ENCODE measurements at regions not wholly inside any gene's neighbourhood (a gene's known extent, or its start where the extent isn't known, plus 50 kb on each side); places are given as distances from the start of the nearest gene placed in this dataset.
"Not testable (repeated sequence)": the region's sequence is repeated elsewhere in the genome, so short reads cannot be mapped to it uniquely, and the experiment has no call there.

DNA sequence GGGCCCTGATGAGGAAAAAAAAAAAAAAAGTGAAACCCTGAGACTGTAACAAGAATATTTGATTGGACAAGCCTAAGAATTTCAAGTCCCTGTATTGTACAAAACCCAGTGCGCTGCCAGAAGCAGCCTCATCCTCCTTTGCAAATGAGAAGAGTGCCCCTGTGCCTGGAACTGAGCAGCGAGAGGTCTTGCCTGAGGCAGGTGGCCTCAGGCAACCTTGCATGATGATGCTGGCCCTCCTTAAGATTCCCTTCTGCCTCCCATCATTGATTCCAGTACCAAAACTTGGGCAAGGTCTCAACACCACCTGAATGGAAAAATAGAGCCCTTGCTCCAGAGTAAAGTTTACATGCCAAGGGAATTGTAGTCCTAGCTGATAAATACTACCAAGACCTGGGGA is 129.6 kb upstream of the RAB4A start:
- DNase-seq: no peak

DNA sequence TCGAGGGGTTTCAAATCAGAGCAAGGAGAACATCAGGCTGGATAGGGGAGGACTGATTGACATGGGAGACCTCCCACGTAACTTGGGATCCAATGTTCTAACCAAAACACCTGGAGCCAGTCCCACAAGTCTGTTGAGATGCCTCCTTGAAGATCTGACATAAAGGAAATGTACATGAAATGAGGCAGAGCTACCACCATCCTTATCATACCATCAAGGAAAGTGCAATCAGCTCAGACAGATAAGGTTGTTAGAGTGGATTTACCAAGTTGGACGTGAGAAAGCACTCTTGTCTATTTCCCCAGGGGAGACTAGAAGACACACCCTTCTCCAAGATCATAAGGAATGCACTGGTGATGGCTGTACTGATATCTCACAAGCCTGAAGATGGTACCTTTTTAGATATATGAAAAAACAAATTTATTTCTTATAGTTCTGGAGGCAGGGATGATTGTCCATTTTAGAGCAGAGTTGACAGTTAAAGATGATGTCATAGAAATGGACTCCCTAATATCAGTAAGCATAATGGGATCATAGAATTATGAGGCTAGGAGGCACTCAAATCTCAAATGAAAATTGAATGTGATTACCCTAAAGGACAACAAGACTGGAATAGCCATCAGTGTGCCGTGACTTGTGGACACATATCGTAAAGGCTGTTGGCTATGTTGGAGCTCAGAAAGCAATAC is 129.1 kb upstream of the RAB4A start:
- no peak for DNase-seq

DNA sequence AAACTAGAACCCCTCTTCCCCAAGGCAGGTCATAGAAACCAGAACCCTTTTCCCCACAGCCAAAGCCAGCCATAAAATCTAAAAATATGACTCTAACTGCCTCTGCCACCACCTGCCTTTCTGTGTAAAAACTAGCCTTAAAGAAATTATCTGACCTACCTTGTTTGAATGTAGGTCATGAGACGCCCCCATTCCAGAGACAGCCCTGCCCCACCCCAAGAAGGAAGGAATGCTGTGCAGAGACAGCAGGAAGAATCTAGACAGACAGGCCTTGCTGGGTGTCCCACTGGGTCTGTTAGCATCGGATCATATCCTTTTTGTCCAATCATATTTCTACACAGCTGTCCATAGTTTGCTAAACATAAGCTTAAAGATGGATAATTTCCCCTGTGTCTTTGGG is 128.4 kb upstream of the RAB4A start:
- no peak for DNase-seq

DNA sequence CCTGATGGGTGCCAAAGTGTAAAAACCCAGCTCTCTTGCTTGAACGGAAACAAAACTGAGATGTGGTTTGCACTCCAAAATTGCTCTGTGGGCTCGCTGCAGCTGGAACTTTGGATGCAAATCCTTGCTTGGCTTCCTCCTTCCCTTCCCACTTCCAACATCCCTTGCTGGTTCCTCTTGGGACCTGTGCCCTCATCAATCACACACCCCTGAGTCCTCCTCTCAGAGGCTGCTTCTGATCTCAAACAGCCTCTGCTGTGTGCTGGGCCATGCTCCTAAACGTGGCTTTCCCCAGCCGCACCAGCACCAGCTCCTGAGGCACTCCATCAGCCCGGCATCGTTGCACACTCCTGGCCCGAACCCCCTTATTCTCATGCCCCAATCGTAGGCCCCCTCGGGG is 124.3 kb upstream of the RAB4A start:
- no peak for DNase-seq

DNA sequence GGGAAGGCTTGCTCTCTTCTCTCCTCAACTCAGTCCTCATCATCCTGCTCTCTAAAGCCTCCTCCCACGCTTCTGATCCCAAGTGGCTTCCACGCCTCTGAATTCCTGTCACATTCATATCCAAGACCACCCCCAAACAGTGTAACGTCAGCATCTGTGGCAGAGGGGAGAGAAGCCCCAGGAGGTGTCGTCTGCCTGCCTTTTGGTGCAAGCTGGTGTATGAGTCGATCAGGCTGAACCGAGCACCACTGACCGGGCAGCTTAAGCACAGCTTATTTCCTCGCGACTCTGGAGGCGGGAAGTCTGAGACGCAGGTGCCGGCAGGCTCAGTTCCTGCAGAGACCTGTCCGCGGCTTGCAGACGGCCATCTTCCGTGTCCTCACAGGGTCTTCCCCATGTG is 123.8 kb upstream of the RAB4A start:
- no peak for DNase-seq

DNA sequence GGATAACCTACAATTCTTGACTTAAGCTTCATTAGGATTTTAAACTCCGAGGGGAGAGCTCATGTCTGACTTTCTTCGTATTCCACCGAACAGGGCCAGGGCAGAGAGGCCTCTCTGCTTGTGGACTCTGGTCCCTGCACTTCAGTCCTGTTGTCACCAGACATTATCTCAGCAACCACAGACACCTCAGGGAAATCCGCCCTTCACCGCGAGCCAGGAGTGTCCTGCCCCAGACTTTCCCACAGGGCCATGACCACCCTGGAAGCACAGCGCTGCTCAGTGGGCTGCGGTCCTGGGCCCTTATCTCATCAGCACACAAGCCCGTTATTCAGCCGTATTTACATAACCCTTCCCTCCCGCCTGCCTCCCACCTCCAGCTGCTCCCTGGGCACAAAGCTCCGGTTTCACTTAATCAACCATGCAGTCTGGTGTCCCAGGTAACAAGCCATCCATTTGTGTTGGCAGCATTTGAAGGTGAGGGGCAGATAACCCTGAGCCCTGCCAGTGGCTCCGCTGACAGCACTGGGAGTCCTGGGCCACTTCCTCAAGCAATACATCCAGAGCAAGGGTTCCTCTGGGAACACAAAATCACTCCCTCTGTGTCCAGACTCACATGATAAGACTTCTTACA is 122.8 kb upstream of the RAB4A start:
- peak; percentile 77 for DNase-seq

DNA sequence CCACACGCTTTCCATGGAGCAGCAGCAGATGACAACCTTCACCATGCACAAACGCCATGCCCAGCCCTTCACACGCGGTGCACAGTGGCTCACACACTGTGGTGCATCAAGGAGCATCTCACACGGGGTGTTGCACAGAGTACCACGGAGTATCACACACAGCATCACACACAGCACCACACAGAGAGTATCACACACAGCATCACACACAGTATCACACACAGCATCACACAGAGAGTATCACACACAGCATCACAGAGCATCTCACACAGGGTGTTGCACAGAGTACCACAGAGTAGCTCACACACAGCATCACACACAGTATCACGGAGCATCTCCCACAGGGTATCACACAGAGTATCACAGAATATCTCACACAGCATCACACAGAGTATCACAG is 122.2 kb upstream of the RAB4A start:
- DNase-seq: no peak

DNA sequence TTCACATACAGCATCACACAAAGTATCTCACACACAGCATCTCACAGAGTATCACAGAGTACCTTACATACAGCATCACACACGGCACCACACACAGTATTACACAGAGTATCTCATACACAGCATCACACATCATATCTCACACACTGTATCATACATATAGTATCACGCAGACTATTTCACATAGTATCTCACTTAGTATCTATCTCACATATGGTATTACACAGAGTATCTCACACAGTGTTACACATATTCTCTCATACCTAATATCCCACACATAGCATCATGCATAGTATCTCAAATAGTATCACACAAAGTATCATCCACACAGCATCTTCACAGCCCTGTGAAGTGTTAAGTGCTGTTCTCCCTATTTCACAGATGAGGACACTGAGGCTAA is 121.5 kb upstream of the RAB4A start:
- DNase-seq: no peak

DNA sequence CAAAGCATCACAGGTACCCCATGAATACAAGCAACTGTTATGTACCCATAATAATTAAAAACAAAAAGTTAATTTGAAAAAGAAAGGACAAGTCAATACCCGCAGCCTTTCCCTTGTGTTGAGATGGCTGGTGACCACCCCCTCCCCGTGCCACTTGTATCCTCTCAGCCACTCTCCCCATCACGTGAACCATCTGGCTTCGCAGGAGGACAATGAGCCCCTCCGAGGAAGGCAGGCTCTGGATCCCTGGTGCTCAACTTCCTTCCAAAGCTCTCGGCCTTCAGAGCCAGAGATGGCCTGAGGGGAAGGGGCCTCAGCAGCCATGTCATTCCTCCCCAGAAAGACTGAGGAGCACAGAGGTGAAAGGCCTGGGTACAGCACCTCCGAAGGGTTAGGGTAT is 120.4 kb upstream of the RAB4A start:
- DNase-seq: no peak

DNA sequence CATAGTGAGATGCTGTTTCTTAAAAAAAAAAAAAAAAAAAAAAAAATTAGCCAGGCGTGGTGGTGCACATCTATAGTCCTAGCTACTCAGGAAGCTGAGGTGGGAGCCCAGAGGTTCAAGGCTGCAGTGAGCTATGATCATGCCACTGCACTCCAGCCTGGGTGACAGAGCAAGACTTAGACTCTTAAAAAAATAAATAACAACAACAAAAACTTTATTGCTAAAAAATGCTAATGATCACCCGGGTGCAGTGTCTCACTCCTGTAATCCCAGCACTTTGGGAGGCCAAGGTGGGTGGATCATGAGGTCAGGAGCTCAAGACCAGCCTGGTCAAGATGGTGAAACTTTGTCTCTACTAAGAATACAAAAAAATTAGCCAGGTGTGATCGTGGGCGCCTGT is 119.5 kb upstream of the RAB4A start:
- not testable (repeated sequence) for DNase-seq

DNA sequence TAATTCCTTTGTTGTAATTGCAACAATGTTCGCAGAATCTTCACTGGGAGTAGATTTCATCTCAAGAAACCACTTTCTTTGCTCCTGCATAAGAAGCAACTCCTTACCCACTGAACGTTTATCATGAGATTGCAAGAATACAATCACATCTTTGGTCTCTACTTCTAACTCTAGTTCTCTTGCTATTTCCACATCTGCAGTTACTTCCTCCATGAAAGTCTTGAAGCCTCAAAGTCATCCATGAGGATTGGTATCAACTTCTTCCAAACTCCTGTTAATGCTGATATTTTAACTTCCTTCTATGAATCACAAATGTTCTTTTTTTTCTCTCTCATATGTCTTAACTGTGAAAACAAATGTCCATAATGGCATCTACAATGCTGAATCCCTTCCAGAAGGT is 118.6 kb upstream of the RAB4A start:
- no peak for DNase-seq

DNA sequence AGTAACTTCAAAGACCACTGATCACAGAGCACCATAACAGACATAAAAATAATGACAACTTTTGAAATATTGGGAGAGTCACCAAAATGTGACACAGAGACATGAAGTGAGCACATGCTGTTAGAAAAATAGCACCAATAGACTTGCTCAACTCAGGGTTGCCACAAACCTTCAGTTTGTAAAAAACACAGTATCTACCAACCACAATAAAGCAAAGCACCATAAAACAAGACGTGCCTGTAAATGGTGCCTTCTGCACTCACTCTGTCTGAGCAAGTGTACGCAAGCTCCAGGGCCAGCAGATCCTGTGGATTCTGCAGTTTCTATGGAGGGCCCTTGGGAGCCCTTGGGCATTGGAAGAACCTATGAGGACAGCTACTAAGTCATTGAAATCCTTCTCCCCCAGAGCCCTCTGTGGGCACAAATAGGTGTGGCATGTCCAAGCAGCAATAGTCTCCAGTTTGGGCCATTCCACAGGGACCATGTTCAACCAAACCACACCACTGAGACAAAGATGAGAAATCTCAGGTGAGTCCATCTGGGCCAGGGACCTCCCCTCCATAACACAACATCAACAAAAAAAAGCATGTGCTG is 116.9 kb upstream of the RAB4A start:
- no peak for DNase-seq

DNA sequence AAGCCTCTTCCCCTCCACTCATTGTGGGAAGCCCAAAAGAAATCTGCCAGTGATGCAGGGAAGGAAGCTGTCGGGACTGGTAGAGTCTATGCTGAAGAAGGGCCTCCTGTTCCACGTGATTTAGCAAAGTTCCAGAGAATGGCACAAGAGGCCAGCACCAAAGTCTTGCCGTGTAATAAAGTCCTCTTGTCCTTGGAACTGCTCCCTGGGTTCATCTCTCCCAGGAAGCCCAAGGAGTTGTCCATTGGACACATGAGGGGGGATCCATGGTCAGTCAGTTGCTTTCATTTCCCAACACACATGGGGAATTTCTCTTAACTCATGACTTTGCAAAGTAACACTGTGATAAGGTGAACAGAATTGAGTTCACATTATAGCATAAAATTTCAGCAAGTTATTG is 116.1 kb upstream of the RAB4A start:
- DNase-seq: no peak

DNA sequence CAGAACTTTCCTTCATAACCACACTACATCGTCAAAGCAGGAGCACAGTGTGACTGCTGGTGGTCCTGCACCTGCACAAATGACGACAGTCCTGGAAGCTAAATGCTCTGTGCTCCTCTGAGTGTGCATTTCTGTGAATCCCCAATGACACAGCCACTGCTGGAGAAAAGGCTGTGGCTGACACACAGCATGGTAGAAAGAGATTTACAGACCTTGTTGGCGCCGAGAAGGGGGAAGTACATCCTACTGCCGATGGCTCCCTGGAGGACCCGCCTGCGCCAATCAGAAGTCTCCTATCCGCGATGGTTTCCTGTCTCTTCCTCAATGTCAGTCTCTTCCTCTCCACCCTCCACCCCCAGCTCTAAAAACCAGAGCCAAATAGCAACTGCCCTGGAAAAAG is 115.4 kb upstream of the RAB4A start:
- DNase-seq: no peak

DNA sequence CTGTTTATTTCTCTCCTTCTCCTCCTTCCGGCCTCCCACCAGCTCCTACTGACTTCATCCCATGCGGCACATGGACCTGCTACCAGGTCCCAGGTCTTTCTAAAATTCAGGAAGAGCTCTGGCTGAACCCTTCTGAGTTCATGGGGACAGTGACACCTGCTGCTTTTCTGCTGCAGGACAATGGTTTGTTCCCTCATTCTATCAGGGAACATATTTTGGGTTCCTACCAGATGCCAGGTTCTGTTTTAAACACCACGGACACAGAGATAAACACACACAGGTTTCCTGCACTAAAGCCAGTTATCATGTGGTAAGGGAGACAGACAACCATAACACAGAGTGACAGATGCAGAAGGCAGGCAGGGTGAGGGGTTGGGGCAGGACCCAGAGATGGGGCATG is 114.0 kb upstream of the RAB4A start:
- DNase-seq: peak; percentile 37

DNA sequence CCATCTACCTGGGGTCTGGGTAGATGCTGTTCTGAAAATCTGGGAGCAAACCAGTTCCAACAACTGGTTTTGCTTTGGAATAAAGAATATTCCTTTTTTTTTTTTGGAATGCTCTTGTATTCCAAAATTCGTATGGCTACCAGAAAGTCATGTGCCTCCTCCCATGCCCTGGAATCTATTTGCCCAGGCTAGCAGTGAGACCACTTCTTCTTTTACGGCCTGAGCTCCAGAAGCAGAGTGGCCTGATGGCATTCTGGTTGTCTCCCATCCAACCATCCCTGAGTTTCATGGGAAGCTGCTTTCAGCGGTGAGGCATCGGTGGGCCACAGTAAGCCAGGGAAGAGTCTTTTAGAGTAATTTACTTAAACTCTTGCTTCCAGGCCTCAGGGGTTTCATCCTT is 113.4 kb upstream of the RAB4A start:
- DNase-seq: no peak

DNA sequence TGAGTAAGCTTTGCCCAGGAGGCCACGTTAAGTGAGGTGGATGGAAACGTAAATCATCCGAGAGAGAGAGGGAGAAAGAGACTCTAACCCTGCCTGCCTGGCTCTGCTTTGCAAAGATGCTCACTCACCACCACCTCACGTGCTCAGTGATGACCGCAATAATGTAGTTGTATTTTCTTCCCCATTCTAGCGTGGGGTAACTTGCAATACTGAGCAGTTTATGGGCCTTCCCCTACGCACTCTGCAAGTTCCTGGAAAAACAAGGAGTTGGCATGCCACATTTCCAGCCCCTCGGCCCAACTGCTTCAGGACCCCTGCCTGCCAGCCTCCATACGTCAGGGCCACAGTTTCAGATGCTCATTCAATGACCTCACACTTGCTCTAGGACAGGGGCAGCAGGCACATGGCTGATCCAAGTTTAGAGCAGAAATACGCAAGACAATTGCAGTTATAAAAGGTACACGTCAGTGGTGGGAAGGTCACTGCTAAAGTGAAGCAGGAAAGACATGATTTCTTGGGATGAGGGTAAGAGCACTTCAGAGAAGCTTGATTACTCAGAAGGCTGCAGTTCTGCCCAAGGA is 112.5 kb upstream of the RAB4A start:
- DNase-seq: no peak

DNA sequence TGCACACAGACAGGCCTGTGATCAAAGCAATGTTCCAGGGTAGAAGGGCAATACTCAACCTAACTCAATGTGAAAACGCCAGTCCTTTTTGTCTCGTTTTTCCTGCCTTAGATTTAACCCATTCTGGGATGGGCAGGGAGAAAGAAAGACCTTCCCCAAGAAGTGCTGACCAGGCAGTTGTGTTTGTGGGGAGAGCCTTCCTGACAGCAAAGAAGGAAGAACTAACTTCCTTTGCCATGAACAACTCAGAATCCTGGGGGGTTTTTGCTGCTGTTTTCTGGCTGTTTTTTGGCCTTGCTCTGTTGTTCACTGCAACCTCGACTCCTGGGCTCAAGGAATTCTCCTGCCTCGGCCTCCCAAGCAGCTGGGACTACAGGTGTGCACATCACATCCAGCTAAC is 112.0 kb upstream of the RAB4A start:
- no peak for DNase-seq

DNA sequence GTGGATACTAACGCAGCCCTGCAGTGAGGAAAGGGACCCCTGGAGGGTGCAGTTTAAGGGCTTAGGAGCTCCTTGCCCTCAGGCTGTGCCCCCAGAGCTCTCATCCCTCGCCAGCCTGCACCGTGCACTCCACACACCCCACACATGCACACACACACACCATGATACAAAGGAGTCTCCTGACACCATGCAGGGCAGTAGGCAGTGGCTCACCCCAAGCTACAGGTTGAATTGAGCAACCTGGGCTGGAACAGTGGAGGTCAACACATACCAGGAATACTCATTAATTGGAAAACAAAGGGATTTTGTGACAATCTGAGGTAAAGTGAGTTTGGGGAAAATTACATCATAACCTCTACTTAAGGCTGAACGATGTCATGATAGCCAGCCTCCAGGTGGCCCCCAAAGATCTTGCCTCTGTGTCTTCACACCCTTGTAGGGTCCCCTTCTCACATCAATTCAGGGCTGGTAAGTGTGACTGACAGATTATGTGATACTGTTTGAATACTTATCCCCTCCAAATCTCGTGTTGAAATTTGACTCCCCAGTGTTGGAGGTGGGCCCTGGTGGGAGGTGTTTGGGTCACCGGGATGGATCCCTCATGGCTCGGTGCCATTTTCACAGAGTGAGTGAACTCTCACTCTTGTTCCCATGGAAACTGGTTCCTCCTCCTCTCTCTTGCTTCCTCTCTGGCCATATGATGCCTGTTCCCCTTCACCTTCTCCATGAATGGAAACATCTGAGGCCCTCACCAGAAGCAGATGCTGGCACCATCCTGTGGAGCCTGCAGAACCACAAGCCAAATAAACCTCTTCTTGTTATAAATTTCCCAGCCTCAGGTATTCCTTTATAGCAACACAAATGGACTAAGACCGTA is 111.0 kb upstream of the RAB4A start:
- peak; percentile 29 for DNase-seq

DNA sequence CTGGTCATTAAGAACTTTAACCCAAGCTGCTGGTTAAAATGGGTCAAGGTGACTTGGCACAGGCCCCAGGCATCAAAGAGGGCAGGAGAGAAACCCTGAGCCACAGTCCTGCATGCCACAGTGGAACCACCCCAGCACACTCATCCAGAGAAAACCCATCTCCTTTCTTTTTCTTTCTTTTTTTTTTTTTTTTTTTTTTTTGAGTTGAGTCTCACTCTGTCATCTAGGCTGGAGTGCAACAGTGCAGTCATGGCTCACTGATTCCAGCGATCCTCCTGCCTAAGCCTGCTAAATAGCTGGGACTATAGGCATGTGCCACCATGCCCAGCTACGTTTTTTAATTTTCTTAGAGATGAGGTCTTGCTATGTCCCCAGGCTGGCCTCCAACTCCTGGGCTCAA is 109.2 kb upstream of the RAB4A start:
- DNase-seq: no peak

DNA sequence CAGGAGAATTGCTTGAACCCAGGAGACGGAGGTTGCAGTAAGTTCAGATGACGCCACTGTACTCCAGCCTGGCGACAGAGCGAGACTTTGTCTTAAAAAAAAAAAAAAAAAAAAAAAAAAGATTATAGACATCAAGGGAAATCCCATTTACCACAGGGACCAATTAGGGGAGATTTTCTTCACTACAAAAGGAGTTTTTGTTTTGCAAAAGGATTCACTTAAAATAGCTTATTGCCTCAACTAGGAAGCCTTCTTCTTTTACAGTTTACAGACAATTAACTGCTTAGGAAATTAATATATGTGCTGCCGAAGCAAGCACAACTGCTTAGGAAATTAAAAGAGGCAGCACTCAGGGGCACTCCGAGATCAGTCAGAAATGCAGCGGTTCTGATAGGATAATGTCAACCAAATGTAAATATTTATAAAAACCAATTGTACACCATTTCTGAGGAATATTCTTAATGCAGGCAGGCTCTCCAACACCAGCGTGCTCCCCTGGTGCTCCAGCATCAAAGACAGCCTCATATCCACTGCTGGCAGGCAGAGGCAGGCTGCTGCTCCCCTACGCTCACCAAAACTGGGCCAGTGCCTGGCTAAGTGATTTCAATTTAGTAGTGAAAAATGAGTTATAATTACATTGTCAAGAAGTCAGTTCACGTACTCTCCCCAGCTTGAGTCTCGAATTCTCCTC is 107.9 kb upstream of the RAB4A start:
- DNase-seq: no peak

DNA sequence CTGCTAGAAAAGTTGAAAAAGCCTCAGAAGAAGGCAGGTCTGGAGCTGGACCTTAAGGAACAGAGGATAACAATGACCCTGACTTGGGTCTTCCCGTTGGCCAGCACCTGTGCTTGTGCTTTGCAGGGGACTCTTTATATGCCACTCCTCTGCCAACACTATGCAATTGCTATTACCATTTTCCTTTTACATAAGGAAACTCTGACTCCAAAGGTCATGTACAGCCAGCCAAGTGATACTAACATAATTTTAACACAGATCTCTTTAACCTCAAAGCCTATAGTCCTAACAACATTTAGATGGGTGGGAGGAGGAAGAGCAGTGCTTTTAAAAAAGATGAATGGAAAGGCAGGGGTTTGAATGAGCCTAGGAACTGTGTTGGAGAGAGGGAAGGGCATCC is 106.6 kb upstream of the RAB4A start:
- DNase-seq: no peak

Data from NCI-H510A treated with DMSO at 0.1 percent for 48 hours (cell line).